H1 (cell line): ENCODE measurements at regions not wholly inside any gene's neighbourhood (a gene's known extent, or its start where the extent isn't known, plus 50 kb on each side); places are given as distances from the start of the nearest gene placed in this dataset.

Source experiments
- CBX5 ChIP-seq: fragments of 300-800, 300-1000 bp; sonication (generic); IDR thresholded peaks from 2 replicates; pipeline ENCODE4 v1.7.1; 2016; ENCODE audit warnings: antibody characterized with exemption, low read length, low read depth
- CBX8 ChIP-seq: fragments of 300-800, 300-1000 bp; sonication (generic); IDR thresholded peaks from 2 replicates; pipeline ENCODE4 v1.7.1; 2016; ENCODE audit warnings: low read depth, low read length, borderline replicate concordance
- KDM4A ChIP-seq: IDR thresholded peaks from one replicate; pipeline ENCODE4 v1.7.1; 2012; ENCODE audit warnings: low read depth, mild to moderate bottlenecking, moderate library complexity, low read length, inconsistent platforms; ENCODE audit not compliant: severe bottlenecking
- RAD21 ChIP-seq, 2 experiments: IDR thresholded peaks in 1 of 2; conservative IDR thresholded peaks in 1 of 2; 2 replicates each; pipeline ENCODE4 v1.6.1; 2011; ENCODE audit warnings: low read depth in 2 of 2, low read length in 2 of 2, improper control_type of control experiment in 1 of 2, inconsistent platforms in 1 of 2, mild to moderate bottlenecking in 1 of 2, moderate library complexity in 1 of 2
- RNF2 ChIP-seq: fragments of 200-900, 300-1000 bp; sonication (generic); IDR thresholded peaks from 2 replicates; pipeline ENCODE4 v1.7.1; 2016; ENCODE audit warnings: borderline replicate concordance, low read depth, mild to moderate bottlenecking, antibody characterized with exemption, low read length; ENCODE audit not compliant: poor library complexity, severe bottlenecking; ENCODE audit errors: missing control alignments
- SIRT6 ChIP-seq: IDR thresholded peaks from one replicate; pipeline ENCODE4 v1.7.1; 2012; ENCODE audit warnings: low read length, inconsistent platforms
- USF2 ChIP-seq: IDR thresholded peaks from 2 replicates; pipeline ENCODE4 v1.6.1; 2011; ENCODE audit warnings: low read length, improper control_type of control experiment

- no peak for TF ChIP-seq RNF2
- no peak for TF ChIP-seq CBX5
- no peak for TF ChIP-seq SIRT6
- TF ChIP-seq USF2 = no peak
- no peak for TF ChIP-seq KDM4A
- no peak for TF ChIP-seq RAD21 (IDR thresholded peaks at IDR 0.05 in 1 of 2, conservative IDR thresholded peaks at IDR 0.05 in 1 of 2; ENCODE audit: low read depth in 2 of 2, low read length in 2 of 2)
- TF ChIP-seq CBX8 = no peak
Observed at GRCh38 chr21:16102113-16102512, 372.3 kb downstream of the USP25 start (continued).
